Endothelial cell of umbilical vein (primary cell): ENCODE measurements at regions not wholly inside any gene's neighbourhood (a gene's known extent, or its start where the extent isn't known, plus 50 kb on each side); places are given as distances from the start of the nearest gene placed in this dataset.

ENCODE experiments used
- EZH2 ChIP-seq: IDR thresholded peaks from 2 replicates; pipeline ENCODE4 v1.6.1; 2012; ENCODE audit warnings: borderline replicate concordance, low read depth, mild to moderate bottlenecking, moderate library complexity, low read length, inconsistent platforms; ENCODE audit not compliant: severe bottlenecking
- FOS ChIP-seq: IDR thresholded peaks from 2 replicates; pipeline ENCODE4 v1.6.1; 2011; ENCODE audit warnings: mild to moderate bottlenecking, low read length, moderate library complexity, borderline replicate concordance; ENCODE audit not compliant: insufficient read depth
- MAX ChIP-seq: IDR thresholded peaks from 2 replicates; pipeline ENCODE4 v1.6.1; 2011; ENCODE audit not compliant: insufficient read depth, insufficient read length
- MYC ChIP-seq: IDR thresholded peaks from one replicate; pipeline ENCODE4 v1.6.1; 2011; ENCODE audit warnings: mild to moderate bottlenecking, low read depth, low read length
- POLR2A ChIP-seq: IDR thresholded peaks from 2 replicates; pipeline ENCODE4 v1.6.1; 2012; ENCODE audit warnings: low read depth, mild to moderate bottlenecking, control low read depth, low read length
- POLR2AphosphoS5 ChIP-seq: IDR thresholded peaks from 2 replicates; pipeline ENCODE4 v1.6.1; 2012; ENCODE audit warnings: low read depth, mild to moderate bottlenecking, control low read depth, low read length, moderate library complexity; ENCODE audit not compliant: insufficient read depth
- TF ChIP-seq, protein P1 (sequence below), 2 donors: IDR thresholded peaks; 1 replicate in 1 of 2; 2 replicates in 1 of 2; pipeline ENCODE4 v1.5.1; 2011; ENCODE audit warnings: low read length in 2 of 2, mild to moderate bottlenecking in 2 of 2, moderate library complexity in 2 of 2, control low read depth in 1 of 2, inconsistent platforms in 1 of 2, low read depth in 1 of 2; ENCODE audit not compliant: insufficient read depth in 1 of 2; ENCODE audit errors: extremely low read depth in 1 of 2

DNA sequence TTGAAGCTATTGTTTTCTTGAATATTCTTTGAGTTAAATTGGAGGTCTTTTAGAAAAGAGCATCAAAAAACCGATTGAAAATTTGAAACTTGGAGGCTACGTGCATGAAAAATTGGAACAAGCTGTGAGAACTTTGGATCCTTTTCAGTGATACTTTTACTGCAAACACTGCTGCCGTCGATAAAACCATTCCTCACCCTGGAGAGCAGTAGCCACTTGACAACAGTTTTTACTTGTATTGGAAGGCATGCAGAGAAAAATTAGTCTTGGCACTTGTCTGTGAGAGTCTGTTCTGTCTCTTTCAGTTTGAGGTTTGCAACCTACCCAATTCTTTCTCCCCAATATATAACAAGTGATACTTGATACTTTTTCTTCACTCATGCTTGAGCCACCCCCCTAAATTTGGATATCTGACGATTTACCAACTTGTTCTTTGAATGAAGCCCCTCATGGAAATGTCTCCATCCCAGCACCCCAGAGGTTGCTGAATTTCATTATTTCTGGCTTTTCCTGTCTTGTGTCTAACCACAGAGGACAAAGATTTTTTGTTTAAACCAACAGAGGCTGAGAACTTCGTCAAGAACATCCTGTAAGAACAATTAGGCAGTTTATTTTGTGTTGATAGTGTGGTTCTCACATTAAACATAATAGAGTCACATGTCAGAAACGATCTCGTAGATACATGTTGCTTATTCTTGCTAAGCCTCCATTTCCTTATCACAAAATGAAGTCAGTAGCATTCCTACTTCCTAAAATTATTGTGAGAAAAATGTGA lies 307.3 kb upstream of the PLSCR5 start:
- TF ChIP-seq EZH2: no peak
- TF ChIP-seq POLR2AphosphoS5: no peak
- TF ChIP-seq, protein P1, sequence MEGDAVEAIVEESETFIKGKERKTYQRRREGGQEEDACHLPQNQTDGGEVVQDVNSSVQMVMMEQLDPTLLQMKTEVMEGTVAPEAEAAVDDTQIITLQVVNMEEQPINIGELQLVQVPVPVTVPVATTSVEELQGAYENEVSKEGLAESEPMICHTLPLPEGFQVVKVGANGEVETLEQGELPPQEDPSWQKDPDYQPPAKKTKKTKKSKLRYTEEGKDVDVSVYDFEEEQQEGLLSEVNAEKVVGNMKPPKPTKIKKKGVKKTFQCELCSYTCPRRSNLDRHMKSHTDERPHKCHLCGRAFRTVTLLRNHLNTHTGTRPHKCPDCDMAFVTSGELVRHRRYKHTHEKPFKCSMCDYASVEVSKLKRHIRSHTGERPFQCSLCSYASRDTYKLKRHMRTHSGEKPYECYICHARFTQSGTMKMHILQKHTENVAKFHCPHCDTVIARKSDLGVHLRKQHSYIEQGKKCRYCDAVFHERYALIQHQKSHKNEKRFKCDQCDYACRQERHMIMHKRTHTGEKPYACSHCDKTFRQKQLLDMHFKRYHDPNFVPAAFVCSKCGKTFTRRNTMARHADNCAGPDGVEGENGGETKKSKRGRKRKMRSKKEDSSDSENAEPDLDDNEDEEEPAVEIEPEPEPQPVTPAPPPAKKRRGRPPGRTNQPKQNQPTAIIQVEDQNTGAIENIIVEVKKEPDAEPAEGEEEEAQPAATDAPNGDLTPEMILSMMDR (IDR thresholded peaks at IDR 0.05; ENCODE audit: extremely low read depth in 1 of 2, insufficient read depth in 1 of 2, low read depth in 1 of 2, low read length in 2 of 2): no peak
- no peak for TF ChIP-seq POLR2A
- no peak for TF ChIP-seq FOS
- TF ChIP-seq MAX: no peak
- no peak for TF ChIP-seq MYC
